Endodermal cell (in vitro differentiated cells): ENCODE measurements at regions not wholly inside any gene's neighbourhood (a gene's known extent, or its start where the extent isn't known, plus 50 kb on each side); places are given as distances from the start of the nearest gene placed in this dataset.

Experiments
- DNase-seq: peaks from one replicate; pipeline ENCODE4 v3.0.0-alpha.2; 2017
- H3K27ac ChIP-seq: 2 replicates; pipeline ENCODE4 v1.5.1; 2013; ENCODE audit warnings: mild to moderate bottlenecking, low read depth, low read length, moderate library complexity
- H3K27me3 ChIP-seq: 2 replicates; pipeline ENCODE4 v1.6.1; 2013; ENCODE audit warnings: mild to moderate bottlenecking, low read length, moderate library complexity; ENCODE audit not compliant: insufficient read depth, control insufficient read depth, poor library complexity, severe bottlenecking
- H3K36me3 ChIP-seq: 2 replicates; pipeline ENCODE4 v1.7.0; 2013; ENCODE audit warnings: mild to moderate bottlenecking, low read length, moderate library complexity; ENCODE audit not compliant: control insufficient read depth, insufficient read depth
- H3K4me1 ChIP-seq: one replicate; pipeline ENCODE4 v1.7.0; 2013; ENCODE audit warnings: low read length; ENCODE audit not compliant: control insufficient read depth, insufficient read depth
- H3K4me3 ChIP-seq: 2 replicates; pipeline ENCODE4 v1.5.1; 2013; ENCODE audit warnings: mild to moderate bottlenecking, low read length, moderate library complexity
- H3K9ac ChIP-seq: 2 replicates; pipeline ENCODE4 v1.6.1; 2013; ENCODE audit warnings: mild to moderate bottlenecking, low read length, moderate library complexity; ENCODE audit not compliant: poor library complexity, severe bottlenecking; ENCODE audit errors: extremely low read depth
- H3K9me3 ChIP-seq: 2 replicates; pipeline ENCODE4 v1.6.1; 2013; ENCODE audit warnings: mild to moderate bottlenecking, low read length, moderate library complexity; ENCODE audit not compliant: control insufficient read depth
- H3K27ac Mint-ChIP-seq: 2 replicates; pipeline ENCODE4 v1.8.0; 2020; ENCODE audit warnings: mixed read lengths
- H3K27me3 Mint-ChIP-seq: 2 replicates; pipeline ENCODE4 v1.8.0; 2021; ENCODE audit warnings: mild to moderate bottlenecking, mixed read lengths; ENCODE audit not compliant: insufficient read depth
- H3K36me3 Mint-ChIP-seq: 2 replicates; pipeline ENCODE4 v1.8.0; 2020; ENCODE audit warnings: low read depth, mixed read lengths
- H3K4me1 Mint-ChIP-seq: 2 replicates; pipeline ENCODE4 v1.8.0; 2020; ENCODE audit warnings: mixed read lengths
- H3K4me3 Mint-ChIP-seq: 2 replicates; pipeline ENCODE4 v1.8.0; 2020; ENCODE audit warnings: mild to moderate bottlenecking, moderate library complexity, mixed read lengths
- H3K9me3 Mint-ChIP-seq: 2 replicates; pipeline ENCODE4 v1.8.0; 2020; ENCODE audit warnings: mild to moderate bottlenecking, mixed read lengths
- WGBS, 2 experiments: methylation state at CpG; one replicate each; pipeline versions ENCODE4 v1.1.5 to v1.1.7; 2013; ENCODE audit warnings: missing lambda C conversion rate in 2 of 2, mixed read lengths in 1 of 2; ENCODE audit not compliant: insufficient coverage in 1 of 2, insufficient read length in 1 of 2; 5-methylcytosine and 5-hydroxymethylcytosine counted together
- TF ChIP-seq, protein P1 (sequence below): fragments of 200-600 bp; sonication (generic); conservative IDR thresholded peaks from 2 replicates; pipeline ENCODE4 v1.5.0; 2021; ENCODE audit warnings: antibody characterized with exemption, mild to moderate bottlenecking

DNA sequence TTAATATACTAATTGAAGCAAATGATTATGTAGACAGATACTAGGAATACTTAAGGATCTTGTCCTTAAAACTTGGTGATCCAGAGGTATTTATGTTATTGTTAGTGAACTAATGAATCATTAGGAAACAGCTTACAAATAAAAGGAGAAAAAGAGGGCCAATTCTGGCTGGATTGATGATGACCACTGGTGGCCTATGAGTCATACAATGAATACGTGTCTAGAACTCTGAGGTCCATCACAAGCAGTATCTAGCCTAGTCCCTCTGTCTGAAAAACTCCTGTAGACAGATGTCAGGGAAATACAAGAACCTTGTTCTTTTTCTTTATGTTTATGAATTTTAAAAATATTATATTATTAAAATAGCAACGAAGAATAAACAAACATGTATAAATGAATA is 51.7 kb upstream of the RTL1 start:
- H3K36me3 ChIP-seq, result no peaks in the 10 kb centered on the region
- Mint-ChIP-seq H3K27ac (no peak overlapping the region), H3K4me1 (no peaks in the 10 kb centered on the region), H3K4me3 (no peak overlapping the region), H3K27me3 (peaks cover under 1% of the 10 kb centered on the region), H3K36me3 (no peaks in the 10 kb centered on the region), H3K9me3 (no peaks in the 10 kb centered on the region)
- H3K4me1 ChIP-seq, result no peaks in the 10 kb centered on the region
- WGBS, 2 experiments, result 71 to 90% methylated on average over 1 of the region's 2 CpGs
- TF ChIP-seq, protein P1, sequence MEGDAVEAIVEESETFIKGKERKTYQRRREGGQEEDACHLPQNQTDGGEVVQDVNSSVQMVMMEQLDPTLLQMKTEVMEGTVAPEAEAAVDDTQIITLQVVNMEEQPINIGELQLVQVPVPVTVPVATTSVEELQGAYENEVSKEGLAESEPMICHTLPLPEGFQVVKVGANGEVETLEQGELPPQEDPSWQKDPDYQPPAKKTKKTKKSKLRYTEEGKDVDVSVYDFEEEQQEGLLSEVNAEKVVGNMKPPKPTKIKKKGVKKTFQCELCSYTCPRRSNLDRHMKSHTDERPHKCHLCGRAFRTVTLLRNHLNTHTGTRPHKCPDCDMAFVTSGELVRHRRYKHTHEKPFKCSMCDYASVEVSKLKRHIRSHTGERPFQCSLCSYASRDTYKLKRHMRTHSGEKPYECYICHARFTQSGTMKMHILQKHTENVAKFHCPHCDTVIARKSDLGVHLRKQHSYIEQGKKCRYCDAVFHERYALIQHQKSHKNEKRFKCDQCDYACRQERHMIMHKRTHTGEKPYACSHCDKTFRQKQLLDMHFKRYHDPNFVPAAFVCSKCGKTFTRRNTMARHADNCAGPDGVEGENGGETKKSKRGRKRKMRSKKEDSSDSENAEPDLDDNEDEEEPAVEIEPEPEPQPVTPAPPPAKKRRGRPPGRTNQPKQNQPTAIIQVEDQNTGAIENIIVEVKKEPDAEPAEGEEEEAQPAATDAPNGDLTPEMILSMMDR, result no peak
- H3K4me3 ChIP-seq, result no peak overlapping the region
- no peak overlapping the region for H3K27ac ChIP-seq
- no peaks in the 10 kb centered on the region for H3K9me3 ChIP-seq
- no peak overlapping the region for H3K9ac ChIP-seq
- H3K27me3 ChIP-seq, result peaks cover 20% of the 10 kb centered on the region
- no peak for DNase-seq

DNA sequence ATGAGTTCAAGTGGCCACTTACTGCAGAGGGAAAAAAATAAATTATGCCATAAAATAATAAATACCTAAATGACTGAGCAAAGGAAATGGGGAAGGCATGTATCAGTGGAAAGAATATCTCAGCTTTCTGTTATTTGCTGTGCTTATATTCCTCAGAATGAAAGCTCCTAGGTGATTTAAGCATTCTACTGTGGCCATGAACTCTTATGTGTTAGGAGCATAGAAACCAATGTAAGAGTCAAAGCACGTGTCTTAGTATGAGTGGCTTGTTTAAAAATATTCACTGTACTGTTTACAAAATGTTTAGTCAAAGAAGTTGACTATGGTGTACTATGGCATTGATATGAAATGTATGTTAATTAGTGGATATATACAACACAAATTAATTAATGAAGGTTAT is 59.0 kb upstream of the RTL1 start:
- Histone ChIP-seq H3K36me3 (no peaks in the 10 kb centered on the region), H3K9me3 (no peaks in the 10 kb centered on the region), H3K27ac (no peak overlapping the region), H3K27me3 (peaks cover 17% of the 10 kb centered on the region), H3K4me1 (no peaks in the 10 kb centered on the region), H3K9ac (no peak overlapping the region), H3K4me3 (no peak overlapping the region)
- no peak for DNase-seq
- no peaks in the 10 kb centered on the region for H3K36me3 Mint-ChIP-seq
- WGBS, 2 experiments, result 0% methylated on average over 1 of the region's 1 CpG; no CpG with 5 or more reads in 1 of the 2 experiments
- H3K4me3 Mint-ChIP-seq, result no peak overlapping the region
- H3K27ac Mint-ChIP-seq, result no peak overlapping the region
- TF ChIP-seq, protein P1, result no peak
- H3K27me3 Mint-ChIP-seq, result peaks cover 2% of the 10 kb centered on the region
- peaks cover 5% of the 10 kb centered on the region for H3K9me3 Mint-ChIP-seq
- H3K4me1 Mint-ChIP-seq, result no peaks in the 10 kb centered on the region

- Histone ChIP-seq H3K4me3 (no peak overlapping the region), H3K9ac (no peak overlapping the region), H3K27me3 (no peaks in the 10 kb centered on the region), H3K9me3 (no peaks in the 10 kb centered on the region), H3K4me1 (no peaks in the 10 kb centered on the region), H3K27ac (no peak overlapping the region), H3K36me3 (no peaks in the 10 kb centered on the region)
- Mint-ChIP-seq H3K4me1 (no peaks in the 10 kb centered on the region), H3K4me3 (no peak overlapping the region), H3K27me3 (peaks cover under 1% of the 10 kb centered on the region), H3K27ac (no peak overlapping the region), H3K9me3 (peaks cover 5% of the 10 kb centered on the region), H3K36me3 (no peaks in the 10 kb centered on the region)
- DNase-seq, result no peak
- TF ChIP-seq, protein P1, result no peak
- WGBS, 2 experiments, result 86 to 100% methylated on average over 1 to 8 of the region's 8 CpGs
Observed at GRCh38 chr14:100965296-100965695, 61.8 kb upstream of the RTL1 start.
